ENCODE measurements at regions not wholly inside any gene's neighbourhood (a gene's known extent, or its start where the extent isn't known, plus 50 kb on each side); places are given as distances from the start of the nearest gene placed in this dataset.

- TF ChIP-seq CTCF (IDR thresholded peaks at IDR 0.05; ENCODE audit: insufficient read depth, low read length, poor library complexity, severe bottlenecking) (no peak), EZH2phosphoT487 (conservative IDR thresholded peaks at IDR 0.05; ENCODE audit: low read length) (no peak)
Measured at GRCh38 chr2:156944871-156945270, 312.6 kb upstream of the GALNT5 start.

Measured in SU-DHL-6 (cell line).